GM12878 (cell line): ENCODE measurements at regions not wholly inside any gene's neighbourhood (a gene's known extent, or its start where the extent isn't known, plus 50 kb on each side); places are given as distances from the start of the nearest gene placed in this dataset.

Experiments
- ATAC-seq: fragments of 200-7000 bp; cut with Tn5 transposase; 3 replicates; pipeline ENCODE4 v1.9.1; 2020; ENCODE audit warnings: mild to moderate bottlenecking, moderate library complexity
- BruUV-seq: library from RNA; stranded (reverse); fragments of 400-500 nt; replicated peaks from 2 replicates; lab custom pipeline; 2021; lab: Mats Ljungman, UMichigan
- CTCF ChIA-PET: fragments of 300-600 bp; sonication (Branson Sonifier 250); formaldehyde crosslinking; extraction: SDS; loops from one replicate; lab custom pipeline; 2021; ENCODE audit warnings: inconsistent platforms; lab: Yijun Ruan, JAX
- POLR2A ChIA-PET: fragments of 350-600 bp; formaldehyde crosslinking; extraction: SDS; loops from one replicate; lab custom pipeline; 2021; ENCODE audit warnings: inconsistent platforms; lab: Charles Lee
- RAD21 ChIA-PET: fragments of 300-600 bp; sonication (Branson Sonifier 250); formaldehyde crosslinking; loops from one replicate; lab custom pipeline; 2023; ENCODE audit warnings: antibody characterized with exemption; ENCODE audit not compliant: unreplicated experiment; lab: Charles Lee
- SMC1A ChIA-PET: fragments of 300-600 bp; sonication (Branson Sonifier 250); formaldehyde crosslinking; loops from one replicate; lab custom pipeline; 2023; ENCODE audit not compliant: unreplicated experiment, uncharacterized antibody; lab: Charles Lee
- DNase-seq: peaks from one replicate; pipeline ENCODE4 v3.0.0-alpha.2; 2011; ENCODE audit warnings: low read depth, low spot score
- FAIRE-seq: peaks from 3 replicates; lab custom pipeline; 2011; peaks lifted over from hg19 to GRCh38; lab: Jason Lieb, UNC
- H2AFZ ChIP-seq: 2 replicates; pipeline ENCODE4 v1.6.0; 2011; ENCODE audit warnings: low read depth, low read length, control low read depth; ENCODE audit not compliant: control insufficient read depth
- H3K27ac ChIP-seq: 2 replicates; pipeline ENCODE4 v1.5.1; 2011; ENCODE audit warnings: control low read depth; ENCODE audit not compliant: control insufficient read depth, insufficient read depth
- H3K27me3 ChIP-seq, 2 experiments: replicated peaks in 1 of 2; 2 replicates each; pipeline versions ENCODE4 v1.6.0 to v1.6.1; 2011; ENCODE audit warnings: low read length in 1 of 2; ENCODE audit not compliant: control insufficient read depth in 2 of 2, insufficient read depth in 2 of 2
- H3K36me3 ChIP-seq, 2 experiments: 2 replicates each; pipeline ENCODE4 v1.5.1; 2011; ENCODE audit warnings: low read length in 1 of 2; ENCODE audit not compliant: control insufficient read depth in 2 of 2, insufficient read depth in 2 of 2
- H3K4me1 ChIP-seq: 2 replicates; pipeline ENCODE4 v1.6.1; 2011; ENCODE audit warnings: mild to moderate bottlenecking, low read length, moderate library complexity, mixed read lengths; ENCODE audit not compliant: control insufficient read depth, insufficient read depth
- H3K4me2 ChIP-seq: 2 replicates; pipeline ENCODE4 v1.6.0; 2011; ENCODE audit warnings: control low read depth; ENCODE audit not compliant: control insufficient read depth, insufficient read depth
- H3K4me3 ChIP-seq: fragments of 200-600 bp; sonication (generic); 2 replicates; pipeline ENCODE4 v1.5.1; 2016
- H3K79me2 ChIP-seq: 2 replicates; pipeline ENCODE4 v1.6.0; 2011; ENCODE audit warnings: low read length; ENCODE audit not compliant: control insufficient read depth, insufficient read depth
- H3K9ac ChIP-seq: 2 replicates; pipeline ENCODE4 v1.8.0; 2011; ENCODE audit warnings: low read length, control low read depth, mixed read lengths; ENCODE audit not compliant: control insufficient read depth, insufficient read depth
- H3K9me3 ChIP-seq: replicated peaks from 3 replicates; pipeline ENCODE4 v1.5.1; 2011; ENCODE audit warnings: mild to moderate bottlenecking, low read length; ENCODE audit not compliant: control insufficient read depth, insufficient read depth
- H4K20me1 ChIP-seq: 2 replicates; pipeline ENCODE4 v1.6.0; 2011; ENCODE audit not compliant: control insufficient read depth, insufficient read depth
- CHD1 ChIP-seq: IDR thresholded peaks from 2 replicates; pipeline ENCODE4 v1.6.1; 2012; ENCODE audit warnings: low read depth, low read length, improper control_type of control experiment
- IRF5 ChIP-seq: fragments of 450-650 bp; IDR thresholded peaks from 2 replicates; pipeline ENCODE4 v1.6.1; 2017; ENCODE audit warnings: borderline replicate concordance
- MTA3 ChIP-seq: IDR thresholded peaks from 2 replicates; pipeline ENCODE4 v1.6.1; 2012; ENCODE audit warnings: low read length, inconsistent platforms, borderline replicate concordance
- POLR2AphosphoS5 ChIP-seq: IDR thresholded peaks from 2 replicates; pipeline ENCODE4 v1.6.1; 2011; ENCODE audit warnings: mild to moderate bottlenecking, low read length, inconsistent platforms
- SUZ12 ChIP-seq: fragments of 200-600 bp; sonication (generic); IDR thresholded peaks from one replicate; pipeline ENCODE4 v1.6.1; 2018; ENCODE audit warnings: antibody characterized with exemption, mild to moderate bottlenecking; ENCODE audit not compliant: unreplicated experiment
- USF1 ChIP-seq: IDR thresholded peaks from 2 replicates; pipeline ENCODE4 v1.6.1; 2011; ENCODE audit warnings: borderline replicate concordance, low read depth, mild to moderate bottlenecking, moderate library complexity, mixed read lengths, low read length; ENCODE audit not compliant: insufficient read depth; ENCODE audit errors: extremely low read length
- WGBS: methylation state at CpG from one replicate; pipeline ENCODE4 v1.1.6; 2016; ENCODE audit warnings: low lambda C conversion rate; ENCODE audit not compliant: insufficient replicate concordance, insufficient coverage; ENCODE audit errors: missing lambda C conversion rate; 5-methylcytosine and 5-hydroxymethylcytosine counted together
- in situ Hi-C: fragments of 300-500 bp; cut with MboI; formaldehyde crosslinking; loops from 9 replicates; pipeline ENCODE4 v1.14.3; 2018; ENCODE audit warnings: mixed read lengths
- intact Hi-C: fragments of 100-400 bp; cut with micrococcal nuclease; formaldehyde crosslinking; loops from one replicate; pipeline ENCODE4 v1.14.2; 2022; ENCODE audit not compliant: unreplicated experiment
- TF ChIP-seq, protein P1 (sequence below): IDR thresholded peaks from 2 replicates; pipeline ENCODE4 v1.6.1; 2012; ENCODE audit warnings: improper control_type of control experiment, low read depth, low read length; ENCODE audit not compliant: insufficient replicate concordance

DNA sequence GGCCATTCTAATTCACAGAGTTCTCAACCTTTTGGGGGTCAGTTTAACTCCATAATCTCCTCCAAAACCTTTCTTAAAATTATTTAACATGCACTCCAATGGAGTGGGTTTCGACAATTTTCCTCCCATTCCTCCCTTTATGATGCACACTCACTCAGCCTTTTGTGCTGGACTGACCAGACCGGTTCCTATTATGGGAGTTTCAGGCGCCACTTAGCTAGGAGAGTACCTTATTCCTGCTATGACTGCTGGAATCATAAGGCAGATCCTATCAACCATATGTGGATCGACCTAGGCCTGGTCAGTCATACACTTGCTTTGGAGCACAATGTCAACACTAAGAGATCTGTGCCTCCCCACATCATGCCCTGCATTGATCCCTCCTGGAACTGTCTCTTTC is 63.9 kb upstream of the MOCS1 start:
- TF ChIP-seq CHD1 (no peak), MTA3 (no peak), POLR2AphosphoS5 (no peak), SUZ12 (no peak), USF1 (no peak), IRF5 (no peak)
- TF ChIP-seq, protein P1, sequence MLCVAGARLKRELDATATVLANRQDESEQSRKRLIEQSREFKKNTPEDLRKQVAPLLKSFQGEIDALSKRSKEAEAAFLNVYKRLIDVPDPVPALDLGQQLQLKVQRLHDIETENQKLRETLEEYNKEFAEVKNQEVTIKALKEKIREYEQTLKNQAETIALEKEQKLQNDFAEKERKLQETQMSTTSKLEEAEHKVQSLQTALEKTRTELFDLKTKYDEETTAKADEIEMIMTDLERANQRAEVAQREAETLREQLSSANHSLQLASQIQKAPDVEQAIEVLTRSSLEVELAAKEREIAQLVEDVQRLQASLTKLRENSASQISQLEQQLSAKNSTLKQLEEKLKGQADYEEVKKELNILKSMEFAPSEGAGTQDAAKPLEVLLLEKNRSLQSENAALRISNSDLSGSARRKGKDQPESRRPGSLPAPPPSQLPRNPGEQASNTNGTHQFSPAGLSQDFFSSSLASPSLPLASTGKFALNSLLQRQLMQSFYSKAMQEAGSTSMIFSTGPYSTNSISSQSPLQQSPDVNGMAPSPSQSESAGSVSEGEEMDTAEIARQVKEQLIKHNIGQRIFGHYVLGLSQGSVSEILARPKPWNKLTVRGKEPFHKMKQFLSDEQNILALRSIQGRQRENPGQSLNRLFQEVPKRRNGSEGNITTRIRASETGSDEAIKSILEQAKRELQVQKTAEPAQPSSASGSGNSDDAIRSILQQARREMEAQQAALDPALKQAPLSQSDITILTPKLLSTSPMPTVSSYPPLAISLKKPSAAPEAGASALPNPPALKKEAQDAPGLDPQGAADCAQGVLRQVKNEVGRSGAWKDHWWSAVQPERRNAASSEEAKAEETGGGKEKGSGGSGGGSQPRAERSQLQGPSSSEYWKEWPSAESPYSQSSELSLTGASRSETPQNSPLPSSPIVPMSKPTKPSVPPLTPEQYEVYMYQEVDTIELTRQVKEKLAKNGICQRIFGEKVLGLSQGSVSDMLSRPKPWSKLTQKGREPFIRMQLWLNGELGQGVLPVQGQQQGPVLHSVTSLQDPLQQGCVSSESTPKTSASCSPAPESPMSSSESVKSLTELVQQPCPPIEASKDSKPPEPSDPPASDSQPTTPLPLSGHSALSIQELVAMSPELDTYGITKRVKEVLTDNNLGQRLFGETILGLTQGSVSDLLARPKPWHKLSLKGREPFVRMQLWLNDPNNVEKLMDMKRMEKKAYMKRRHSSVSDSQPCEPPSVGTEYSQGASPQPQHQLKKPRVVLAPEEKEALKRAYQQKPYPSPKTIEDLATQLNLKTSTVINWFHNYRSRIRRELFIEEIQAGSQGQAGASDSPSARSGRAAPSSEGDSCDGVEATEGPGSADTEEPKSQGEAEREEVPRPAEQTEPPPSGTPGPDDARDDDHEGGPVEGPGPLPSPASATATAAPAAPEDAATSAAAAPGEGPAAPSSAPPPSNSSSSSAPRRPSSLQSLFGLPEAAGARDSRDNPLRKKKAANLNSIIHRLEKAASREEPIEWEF, result no peak
- TF ChIP-seq, all 136 proteins: peak for 0
- no peak for DNase-seq
- in situ Hi-C loops (no loop called here), intact Hi-C loops (no loop called here)
- Histone ChIP-seq H4K20me1 (no peaks in the 10 kb centered on the region), H3K27me3 (no peaks in the 10 kb centered on the region), H3K4me3 (no peak overlapping the region), H2AFZ (no peak overlapping the region), H3K36me3 (no peaks in the 10 kb centered on the region), H3K27ac (no peak overlapping the region), H3K4me1 (no peaks in the 10 kb centered on the region), H3K9ac (no peak overlapping the region), H3K4me2 (no peak overlapping the region), H3K9me3 (peaks cover 4% of the 10 kb centered on the region; the same call in 2 of the 3 replicates), H3K79me2 (no peaks in the 10 kb centered on the region)
- 3% methylated on average over 4 of the region's 4 CpGs for WGBS
- ATAC-seq, result no peak
- no peak for FAIRE-seq
- RAD21 ChIA-PET, result no interaction called here
- POLR2A ChIA-PET, result no interaction called here
- SMC1A ChIA-PET, result interaction anchor here (0.8 kb wide), 1 partner anchor 310 kb away, joined by 5 read pairs; no protein-coding TSS in a partner anchor
- CTCF ChIA-PET, result no interaction called here
- BruUV-seq, result no TSS peak
